Liver (tissue), 3 donors: ENCODE measurements at regions not wholly inside any gene's neighbourhood (a gene's known extent, or its start where the extent isn't known, plus 50 kb on each side); places are given as distances from the start of the nearest gene placed in this dataset.

Source experiments
- CTCF ChIP-seq: fragments of 150-350 bp; IDR thresholded peaks from 2 replicates; pipeline ENCODE4 v1.5.1; 2017; ENCODE audit warnings: improper control_type of control experiment, low read depth, low read length; ENCODE audit not compliant: missing input control
- EGR1 ChIP-seq, 2 donors: IDR thresholded peaks; 2 replicates each; pipeline ENCODE4 v1.6.1; 2016 to 2018; ENCODE audit warnings: antibody characterized with exemption in 2 of 2, low read depth in 2 of 2
- GABPA ChIP-seq, 2 donors: IDR thresholded peaks in 1 of 2; conservative IDR thresholded peaks in 1 of 2; 2 replicates each; pipeline ENCODE4 v1.6.1; 2016; ENCODE audit warnings: antibody characterized with exemption in 2 of 2, mild to moderate bottlenecking in 1 of 2, moderate library complexity in 1 of 2
- JUND ChIP-seq, 2 donors: IDR thresholded peaks; 2 replicates each; pipeline ENCODE4 v1.6.1; 2016; ENCODE audit warnings: antibody characterized with exemption in 2 of 2
- REST ChIP-seq: IDR thresholded peaks from 2 replicates; pipeline ENCODE4 v1.6.1; 2016; ENCODE audit warnings: antibody characterized with exemption, mild to moderate bottlenecking
- TAF1 ChIP-seq: conservative IDR thresholded peaks from 2 replicates; pipeline ENCODE4 v1.6.1; 2016; ENCODE audit warnings: antibody characterized with exemption, mild to moderate bottlenecking
- YY1 ChIP-seq: IDR thresholded peaks from 2 replicates; pipeline ENCODE4 v1.6.1; 2016; ENCODE audit warnings: antibody characterized with exemption, mild to moderate bottlenecking
- TF ChIP-seq, protein P1 (sequence below): IDR thresholded peaks from 2 replicates; pipeline ENCODE4 v1.6.1; 2016; ENCODE audit warnings: antibody characterized with exemption
- TF ChIP-seq, protein P2 (sequence below): IDR thresholded peaks from 2 replicates; pipeline ENCODE4 v1.6.1; 2016; ENCODE audit warnings: antibody characterized with exemption
- TF ChIP-seq, protein P3 (sequence below): IDR thresholded peaks from 2 replicates; pipeline ENCODE4 v1.6.1; 2016; ENCODE audit warnings: antibody characterized with exemption
- donor health status: healthy.
- donor health status: healthy.

- TF ChIP-seq CTCF: no peak
- TF ChIP-seq REST: no peak
- no peak for TF ChIP-seq EGR1 (IDR thresholded peaks at IDR 0.05; ENCODE audit: low read depth in 2 of 2)
- TF ChIP-seq YY1: no peak
- TF ChIP-seq, protein P1, sequence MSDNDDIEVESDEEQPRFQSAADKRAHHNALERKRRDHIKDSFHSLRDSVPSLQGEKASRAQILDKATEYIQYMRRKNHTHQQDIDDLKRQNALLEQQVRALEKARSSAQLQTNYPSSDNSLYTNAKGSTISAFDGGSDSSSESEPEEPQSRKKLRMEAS: no peak
- TF ChIP-seq GABPA (IDR thresholded peaks at IDR 0.05 in 1 of 2, conservative IDR thresholded peaks at IDR 0.05 in 1 of 2): no peak
- TF ChIP-seq, protein P2, sequence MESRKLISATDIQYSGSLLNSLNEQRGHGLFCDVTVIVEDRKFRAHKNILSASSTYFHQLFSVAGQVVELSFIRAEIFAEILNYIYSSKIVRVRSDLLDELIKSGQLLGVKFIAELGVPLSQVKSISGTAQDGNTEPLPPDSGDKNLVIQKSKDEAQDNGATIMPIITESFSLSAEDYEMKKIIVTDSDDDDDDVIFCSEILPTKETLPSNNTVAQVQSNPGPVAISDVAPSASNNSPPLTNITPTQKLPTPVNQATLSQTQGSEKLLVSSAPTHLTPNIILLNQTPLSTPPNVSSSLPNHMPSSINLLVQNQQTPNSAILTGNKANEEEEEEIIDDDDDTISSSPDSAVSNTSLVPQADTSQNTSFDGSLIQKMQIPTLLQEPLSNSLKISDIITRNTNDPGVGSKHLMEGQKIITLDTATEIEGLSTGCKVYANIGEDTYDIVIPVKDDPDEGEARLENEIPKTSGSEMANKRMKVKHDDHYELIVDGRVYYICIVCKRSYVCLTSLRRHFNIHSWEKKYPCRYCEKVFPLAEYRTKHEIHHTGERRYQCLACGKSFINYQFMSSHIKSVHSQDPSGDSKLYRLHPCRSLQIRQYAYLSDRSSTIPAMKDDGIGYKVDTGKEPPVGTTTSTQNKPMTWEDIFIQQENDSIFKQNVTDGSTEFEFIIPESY: no peak
- TF ChIP-seq TAF1: no peak
- TF ChIP-seq JUND (IDR thresholded peaks at IDR 0.05): no peak
- TF ChIP-seq, protein P3, sequence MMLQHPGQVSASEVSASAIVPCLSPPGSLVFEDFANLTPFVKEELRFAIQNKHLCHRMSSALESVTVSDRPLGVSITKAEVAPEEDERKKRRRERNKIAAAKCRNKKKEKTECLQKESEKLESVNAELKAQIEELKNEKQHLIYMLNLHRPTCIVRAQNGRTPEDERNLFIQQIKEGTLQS: no peak
These were observed 734.6 kb downstream of the TUSC7 start for GRCh38 chr3:117444175-117444574.
